GM10248 (cell line): ENCODE measurements at regions not wholly inside any gene's neighbourhood (a gene's known extent, or its start where the extent isn't known, plus 50 kb on each side); places are given as distances from the start of the nearest gene placed in this dataset.

Source experiments
- CTCF ChIA-PET: fragments of 300-600 bp; sonication (Branson Sonifier 250); formaldehyde crosslinking; extraction: SDS; loops from one replicate; lab custom pipeline; 2021; ENCODE audit warnings: antibody characterized with exemption; lab: Yijun Ruan, JAX
- POLR2A ChIA-PET: fragments of 350-650 bp; sonication (Branson Sonifier 250); formaldehyde crosslinking; extraction: SDS; loops from one replicate; lab custom pipeline; 2020; ENCODE audit warnings: antibody characterized with exemption; lab: Yijun Ruan, JAX
- DNase-seq: peaks from one replicate; pipeline ENCODE4 v3.0.0; 2012; ENCODE audit errors: extremely low spot score
- TF ChIP-seq, protein P1 (sequence below): IDR thresholded peaks from 2 replicates; pipeline ENCODE4 v1.5.1; 2012; ENCODE audit warnings: mild to moderate bottlenecking, low read depth; ENCODE audit errors: extremely low read depth, missing control alignments, control extremely low read depth

GRCh38 chr9:7508516-7508915 lies 291.1 kb downstream of the DMAC1 start:
- no peak for DNase-seq
- CTCF ChIA-PET, result interaction anchor here (1.0 kb wide), 1 partner anchor 22 kb away, joined by 3 read pairs; no protein-coding TSS in a partner anchor
- TF ChIP-seq, protein P1, sequence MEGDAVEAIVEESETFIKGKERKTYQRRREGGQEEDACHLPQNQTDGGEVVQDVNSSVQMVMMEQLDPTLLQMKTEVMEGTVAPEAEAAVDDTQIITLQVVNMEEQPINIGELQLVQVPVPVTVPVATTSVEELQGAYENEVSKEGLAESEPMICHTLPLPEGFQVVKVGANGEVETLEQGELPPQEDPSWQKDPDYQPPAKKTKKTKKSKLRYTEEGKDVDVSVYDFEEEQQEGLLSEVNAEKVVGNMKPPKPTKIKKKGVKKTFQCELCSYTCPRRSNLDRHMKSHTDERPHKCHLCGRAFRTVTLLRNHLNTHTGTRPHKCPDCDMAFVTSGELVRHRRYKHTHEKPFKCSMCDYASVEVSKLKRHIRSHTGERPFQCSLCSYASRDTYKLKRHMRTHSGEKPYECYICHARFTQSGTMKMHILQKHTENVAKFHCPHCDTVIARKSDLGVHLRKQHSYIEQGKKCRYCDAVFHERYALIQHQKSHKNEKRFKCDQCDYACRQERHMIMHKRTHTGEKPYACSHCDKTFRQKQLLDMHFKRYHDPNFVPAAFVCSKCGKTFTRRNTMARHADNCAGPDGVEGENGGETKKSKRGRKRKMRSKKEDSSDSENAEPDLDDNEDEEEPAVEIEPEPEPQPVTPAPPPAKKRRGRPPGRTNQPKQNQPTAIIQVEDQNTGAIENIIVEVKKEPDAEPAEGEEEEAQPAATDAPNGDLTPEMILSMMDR, result no peak
- POLR2A ChIA-PET, result no interaction called here

- POLR2A ChIA-PET, result no interaction called here
- CTCF ChIA-PET, result interaction anchor here (0.9 kb wide), 1 partner anchor 27 kb away, joined by 3 read pairs; no protein-coding TSS in a partner anchor
- TF ChIP-seq, protein P1, result no peak
- DNase-seq, result no peak
These were observed 291.9 kb downstream of the DMAC1 start for GRCh38 chr9:7507566-7508270.

DNA sequence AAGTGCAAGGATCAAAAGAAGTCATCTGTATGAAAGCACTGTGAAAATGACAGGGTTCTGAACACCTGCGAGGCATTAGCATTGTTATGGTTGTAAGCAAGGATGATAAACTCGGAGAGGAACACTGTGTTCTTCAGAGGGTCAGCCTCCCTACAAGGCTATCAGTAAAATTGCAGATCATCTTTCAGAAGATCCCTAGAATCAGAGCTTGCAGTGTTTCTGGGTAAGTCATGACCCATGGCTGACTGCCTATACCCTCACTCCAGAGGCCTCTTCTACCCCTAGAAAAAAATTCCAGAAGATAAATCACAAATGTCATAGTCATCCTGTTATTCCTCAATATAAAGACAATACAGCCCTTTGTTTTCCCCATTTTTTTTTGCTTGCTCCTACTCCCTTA lies 292.6 kb downstream of the DMAC1 start:
- ChIA-PET POLR2A (no interaction called here), CTCF (interaction anchor here (0.9 kb wide), 1 partner anchor 27 kb away, joined by 3 read pairs; no protein-coding TSS in a partner anchor)
- DNase-seq, result no peak
- TF ChIP-seq, protein P1, result no peak

DNA sequence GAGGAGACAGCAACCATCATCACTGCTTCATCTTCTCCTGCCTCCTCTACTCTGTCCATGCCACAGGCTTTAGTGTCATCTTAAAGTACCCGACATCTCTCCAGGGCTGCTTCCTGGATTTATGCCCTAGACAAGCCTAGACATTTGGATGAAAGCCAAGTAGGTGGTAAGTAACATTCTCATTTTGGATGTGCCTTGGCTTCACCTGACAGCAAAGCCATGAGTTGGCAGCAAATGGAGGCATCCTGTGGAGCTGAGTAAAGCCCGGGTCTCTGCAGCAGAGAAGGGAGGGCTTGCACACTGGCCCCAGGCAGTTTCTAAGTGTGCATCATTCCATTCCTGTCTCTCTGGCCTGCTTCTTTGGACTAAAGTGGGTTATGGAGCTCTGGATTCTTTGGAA lies 299.1 kb downstream of the DMAC1 start:
- TF ChIP-seq, protein P1, result no peak
- ChIA-PET POLR2A (no interaction called here), CTCF (interaction anchor here (1.1 kb wide), 1 partner anchor 673 kb away, joined by 3 read pairs; no protein-coding TSS in a partner anchor)
- DNase-seq, result no peak

DNA sequence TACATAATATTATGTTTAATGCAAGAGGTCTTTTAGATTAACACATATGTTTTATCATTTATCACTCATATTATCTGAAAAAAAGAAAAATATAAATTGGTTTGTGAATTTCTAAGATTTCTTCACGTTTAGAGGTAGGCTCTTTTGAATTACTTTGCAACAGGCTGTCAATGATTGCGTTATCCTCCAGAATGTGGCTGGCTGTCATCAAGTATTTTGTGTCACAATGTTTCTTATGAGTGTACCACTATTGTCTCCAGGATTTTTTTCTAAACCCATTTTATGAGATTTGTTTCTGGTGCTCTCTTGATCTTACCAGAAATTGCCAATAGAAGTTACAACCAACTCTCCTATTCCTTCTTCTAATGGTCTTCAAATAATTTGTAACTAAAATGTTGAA lies 307.9 kb downstream of the DMAC1 start:
- CTCF ChIA-PET, result no interaction called here
- TF ChIP-seq, protein P1, result no peak
- no peak for DNase-seq
- POLR2A ChIA-PET, result no interaction called here

DNA sequence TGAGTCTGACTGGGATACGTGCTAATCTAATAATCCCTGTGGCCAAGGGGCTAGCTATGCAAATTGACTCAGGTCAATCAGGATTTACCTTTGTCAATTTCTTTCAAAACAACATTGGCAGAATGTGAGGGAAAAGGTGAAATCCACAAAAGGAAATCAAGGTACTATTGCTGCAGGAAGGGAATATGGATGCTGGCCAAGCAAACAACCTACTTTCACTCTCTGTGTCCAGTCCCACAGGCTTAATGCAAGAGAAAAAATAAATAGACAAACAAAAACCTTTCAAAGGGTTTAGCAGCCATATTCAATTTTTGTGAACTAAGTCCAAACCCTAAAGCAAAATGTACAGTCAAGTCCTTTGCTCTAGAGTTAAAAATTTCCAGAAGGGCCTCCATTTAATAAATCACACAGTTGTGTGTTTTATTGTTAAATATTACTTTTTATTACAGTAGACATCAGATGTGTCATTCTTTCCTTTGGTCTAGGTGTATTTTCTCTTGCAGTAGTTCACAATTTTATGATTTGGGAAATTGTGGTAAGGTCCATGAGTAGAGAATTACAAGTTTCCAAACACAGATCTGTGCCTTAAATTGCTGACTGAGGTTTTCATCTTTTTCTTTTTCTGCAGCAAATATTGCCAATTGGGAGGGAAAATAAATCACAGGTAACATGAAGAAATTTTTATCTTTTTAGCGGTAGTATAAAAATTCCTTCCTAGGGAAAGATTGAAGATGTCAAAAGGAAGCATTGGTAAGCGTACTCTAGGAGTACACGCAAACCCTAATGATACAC lies 309.1 kb downstream of the DMAC1 start:
- ChIA-PET CTCF (interaction anchor here (0.8 kb wide), 1 partner anchor 10 kb away, joined by 3 read pairs; no protein-coding TSS in a partner anchor), POLR2A (no interaction called here)
- TF ChIP-seq, protein P1, result no peak
- DNase-seq, result no peak
